ENCODE measurements at regions not wholly inside any gene's neighbourhood (a gene's known extent, or its start where the extent isn't known, plus 50 kb on each side); places are given as distances from the start of the nearest gene placed in this dataset.

DNA sequence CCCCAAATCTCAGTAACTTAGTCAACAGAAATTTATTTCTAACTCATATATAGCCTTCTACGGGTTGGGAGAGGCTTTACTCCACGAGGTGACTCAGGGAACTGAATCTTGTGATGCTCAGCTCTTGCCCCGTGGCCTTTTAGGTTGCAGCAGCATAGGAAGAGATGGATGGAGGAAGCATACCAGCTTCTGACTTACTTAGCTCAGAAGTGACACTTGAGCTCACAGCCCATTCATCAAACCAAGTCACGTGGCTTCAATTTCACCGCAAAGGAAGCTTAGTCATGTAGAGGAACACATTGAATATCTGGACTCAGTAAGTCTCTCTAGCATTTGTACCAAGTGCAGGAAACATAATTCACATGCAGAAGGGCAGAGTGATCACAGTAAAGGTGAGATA lies 124.1 kb upstream of the KCNN2 start:
- TF ChIP-seq, protein P1, sequence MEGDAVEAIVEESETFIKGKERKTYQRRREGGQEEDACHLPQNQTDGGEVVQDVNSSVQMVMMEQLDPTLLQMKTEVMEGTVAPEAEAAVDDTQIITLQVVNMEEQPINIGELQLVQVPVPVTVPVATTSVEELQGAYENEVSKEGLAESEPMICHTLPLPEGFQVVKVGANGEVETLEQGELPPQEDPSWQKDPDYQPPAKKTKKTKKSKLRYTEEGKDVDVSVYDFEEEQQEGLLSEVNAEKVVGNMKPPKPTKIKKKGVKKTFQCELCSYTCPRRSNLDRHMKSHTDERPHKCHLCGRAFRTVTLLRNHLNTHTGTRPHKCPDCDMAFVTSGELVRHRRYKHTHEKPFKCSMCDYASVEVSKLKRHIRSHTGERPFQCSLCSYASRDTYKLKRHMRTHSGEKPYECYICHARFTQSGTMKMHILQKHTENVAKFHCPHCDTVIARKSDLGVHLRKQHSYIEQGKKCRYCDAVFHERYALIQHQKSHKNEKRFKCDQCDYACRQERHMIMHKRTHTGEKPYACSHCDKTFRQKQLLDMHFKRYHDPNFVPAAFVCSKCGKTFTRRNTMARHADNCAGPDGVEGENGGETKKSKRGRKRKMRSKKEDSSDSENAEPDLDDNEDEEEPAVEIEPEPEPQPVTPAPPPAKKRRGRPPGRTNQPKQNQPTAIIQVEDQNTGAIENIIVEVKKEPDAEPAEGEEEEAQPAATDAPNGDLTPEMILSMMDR (IDR thresholded peaks at IDR 0.05; ENCODE audit: low read depth, low read length): no peak
- TF ChIP-seq EZH2phosphoT487 (IDR thresholded peaks at IDR 0.05; ENCODE audit: low read depth): no peak
